ENCODE measurements at regions not wholly inside any gene's neighbourhood (a gene's known extent, or its start where the extent isn't known, plus 50 kb on each side); places are given as distances from the start of the nearest gene placed in this dataset.
"Not testable (repeated sequence)": the region's sequence is repeated elsewhere in the genome, so short reads cannot be mapped to it uniquely, and the experiment has no call there.

- H3K9me2 ChIP-seq (ENCODE audit: insufficient read depth, low read length); H3K27ac ChIP-seq (ENCODE audit: low read depth, low read length, poor library complexity, severe bottlenecking); H3K9me3 ChIP-seq (ENCODE audit: low read length); H3K4me2 ChIP-seq (ENCODE audit: low read length); H3K4me3 ChIP-seq (ENCODE audit: low read depth, low read length, poor library complexity, severe bottlenecking); H4K20me1 ChIP-seq (ENCODE audit: insufficient read depth, low read length); H3K4me1 ChIP-seq (ENCODE audit: insufficient read depth, low read length, poor library complexity, severe bottlenecking); H3K79me2 ChIP-seq (ENCODE audit: insufficient read depth, low read depth, low read length); H3K36me3 ChIP-seq (ENCODE audit: insufficient read depth, low read length); H2AFZ ChIP-seq (ENCODE audit: low read length); POLR2A ChIA-PET; BruUV-seq (replicated peaks); CTCF ChIA-PET (ENCODE audit: unreplicated experiment): not testable (repeated sequence)
- TF ChIP-seq CTCF (conservative IDR thresholded peaks at IDR 0.05; ENCODE audit: low read length), result peak; percentile 47; the same call in 1 of the 2 replicates
- peak; percentile 30 for DNase-seq (ENCODE audit: low spot score)
- intact Hi-C loops (cut with micrococcal nuclease; ENCODE audit: unreplicated experiment), result loop anchor here (5.0 kb wide), 2 partner anchors 295 to 360 kb away; no protein-coding TSS in a partner anchor
Measured at GRCh38 chr3:75552095-75552494, 112.0 kb upstream of the FRG2C start.

GRCh38 chr3:75564427-75564826 lies 99.7 kb upstream of the FRG2C start:
- H3K4me2 ChIP-seq (ENCODE audit: low read length); BruUV-seq (replicated peaks); H3K9me2 ChIP-seq (ENCODE audit: insufficient read depth, low read length); H3K36me3 ChIP-seq (ENCODE audit: insufficient read depth, low read length); intact Hi-C loops (cut with micrococcal nuclease; ENCODE audit: unreplicated experiment); H3K9me3 ChIP-seq (ENCODE audit: low read length); CTCF ChIA-PET (ENCODE audit: unreplicated experiment); POLR2A ChIA-PET; H3K4me3 ChIP-seq (ENCODE audit: low read depth, low read length, poor library complexity, severe bottlenecking); H3K79me2 ChIP-seq (ENCODE audit: insufficient read depth, low read depth, low read length); H3K27ac ChIP-seq (ENCODE audit: low read depth, low read length, poor library complexity, severe bottlenecking); DNase-seq (ENCODE audit: low spot score); H2AFZ ChIP-seq (ENCODE audit: low read length); H3K4me1 ChIP-seq (ENCODE audit: insufficient read depth, low read length, poor library complexity, severe bottlenecking); H4K20me1 ChIP-seq (ENCODE audit: insufficient read depth, low read length): not testable (repeated sequence)

- H3K4me2 ChIP-seq (ENCODE audit: low read length); H3K9me2 ChIP-seq (ENCODE audit: insufficient read depth, low read length); DNase-seq (ENCODE audit: low spot score); H3K4me1 ChIP-seq (ENCODE audit: insufficient read depth, low read length, poor library complexity, severe bottlenecking); POLR2A ChIA-PET; H3K27ac ChIP-seq (ENCODE audit: low read depth, low read length, poor library complexity, severe bottlenecking); H4K20me1 ChIP-seq (ENCODE audit: insufficient read depth, low read length); intact Hi-C loops (cut with micrococcal nuclease; ENCODE audit: unreplicated experiment); H3K79me2 ChIP-seq (ENCODE audit: insufficient read depth, low read depth, low read length); H3K36me3 ChIP-seq (ENCODE audit: insufficient read depth, low read length); H3K9me3 ChIP-seq (ENCODE audit: low read length); H2AFZ ChIP-seq (ENCODE audit: low read length); H3K4me3 ChIP-seq (ENCODE audit: low read depth, low read length, poor library complexity, severe bottlenecking); BruUV-seq (replicated peaks); CTCF ChIA-PET (ENCODE audit: unreplicated experiment): not testable (repeated sequence)
Measured at GRCh38 chr3:75572303-75572702, 91.8 kb upstream of the FRG2C start.

GRCh38 chr3:75579091-75579490 lies 85.0 kb upstream of the FRG2C start:
- H3K36me3 ChIP-seq (ENCODE audit: insufficient read depth, low read length); H2AFZ ChIP-seq (ENCODE audit: low read length); H3K4me3 ChIP-seq (ENCODE audit: low read depth, low read length, poor library complexity, severe bottlenecking); CTCF ChIA-PET (ENCODE audit: unreplicated experiment); H3K9me3 ChIP-seq (ENCODE audit: low read length); H3K4me2 ChIP-seq (ENCODE audit: low read length); H3K79me2 ChIP-seq (ENCODE audit: insufficient read depth, low read depth, low read length); BruUV-seq (replicated peaks); POLR2A ChIA-PET; H3K27ac ChIP-seq (ENCODE audit: low read depth, low read length, poor library complexity, severe bottlenecking); DNase-seq (ENCODE audit: low spot score); H3K4me1 ChIP-seq (ENCODE audit: insufficient read depth, low read length, poor library complexity, severe bottlenecking); H4K20me1 ChIP-seq (ENCODE audit: insufficient read depth, low read length); H3K9me2 ChIP-seq (ENCODE audit: insufficient read depth, low read length); intact Hi-C loops (cut with micrococcal nuclease; ENCODE audit: unreplicated experiment): not testable (repeated sequence)

DNA sequence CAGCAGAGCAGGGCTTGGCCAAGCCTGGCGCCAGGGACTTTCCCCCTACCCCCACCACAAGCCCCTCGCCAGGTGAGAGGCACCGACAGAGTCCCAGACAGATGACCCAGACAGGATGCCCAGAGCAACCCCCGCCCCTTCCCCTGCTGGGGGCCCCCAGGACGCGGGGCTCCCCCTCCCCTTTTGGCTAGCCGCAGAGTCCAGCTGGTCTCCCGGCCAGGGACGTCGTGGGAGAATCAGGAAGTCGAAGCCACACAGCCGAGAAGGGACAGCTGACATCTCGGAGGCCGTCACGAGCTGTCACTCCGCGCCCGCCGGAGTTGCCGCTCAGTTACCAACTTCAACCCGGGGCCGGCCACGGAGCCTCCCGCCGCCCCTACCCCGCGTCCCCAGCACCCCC lies 84.6 kb upstream of the FRG2C start:
- H2AFZ ChIP-seq (ENCODE audit: low read length); H3K4me2 ChIP-seq (ENCODE audit: low read length); H3K36me3 ChIP-seq (ENCODE audit: insufficient read depth, low read length); BruUV-seq (replicated peaks); intact Hi-C loops (cut with micrococcal nuclease; ENCODE audit: unreplicated experiment); DNase-seq (ENCODE audit: low spot score); H3K4me1 ChIP-seq (ENCODE audit: insufficient read depth, low read length, poor library complexity, severe bottlenecking); CTCF ChIA-PET (ENCODE audit: unreplicated experiment); H3K9me3 ChIP-seq (ENCODE audit: low read length); H3K79me2 ChIP-seq (ENCODE audit: insufficient read depth, low read depth, low read length); H3K9me2 ChIP-seq (ENCODE audit: insufficient read depth, low read length); H3K4me3 ChIP-seq (ENCODE audit: low read depth, low read length, poor library complexity, severe bottlenecking); POLR2A ChIA-PET; H4K20me1 ChIP-seq (ENCODE audit: insufficient read depth, low read length); H3K27ac ChIP-seq (ENCODE audit: low read depth, low read length, poor library complexity, severe bottlenecking): not testable (repeated sequence)
